VCaP (cell line): ENCODE measurements at regions not wholly inside any gene's neighbourhood (a gene's known extent, or its start where the extent isn't known, plus 50 kb on each side); places are given as distances from the start of the nearest gene placed in this dataset.

ENCODE experiments used
- H3K27ac ChIP-seq: fragments of 450-650 bp; 2 replicates; pipeline ENCODE4 v1.5.1; 2017
- CTCF ChIP-seq: fragments of 450-650 bp; conservative IDR thresholded peaks from 2 replicates; pipeline ENCODE4 v1.5.1; 2017; ENCODE audit warnings: mild to moderate bottlenecking, moderate library complexity

GRCh38 chr2:142222715-142223114 is 91.9 kb upstream of the LRP1B start:
- no peak for TF ChIP-seq CTCF
- H3K27ac ChIP-seq: no peak overlapping the region

GRCh38 chr2:142220901-142221300 is 90.1 kb upstream of the LRP1B start:
- TF ChIP-seq CTCF: no peak

GRCh38 chr2:142220239-142220638 is 89.4 kb upstream of the LRP1B start:
- H3K27ac ChIP-seq: no peak overlapping the region
- TF ChIP-seq CTCF: no peak

More at GRCh38 chr2:142220901-142221300, 90.1 kb upstream of the LRP1B start:
- H3K27ac ChIP-seq: no peak overlapping the region

GRCh38 chr2:142218471-142218870 is 87.7 kb upstream of the LRP1B start:
- H3K27ac ChIP-seq: no peak overlapping the region
- no peak for TF ChIP-seq CTCF

DNA sequence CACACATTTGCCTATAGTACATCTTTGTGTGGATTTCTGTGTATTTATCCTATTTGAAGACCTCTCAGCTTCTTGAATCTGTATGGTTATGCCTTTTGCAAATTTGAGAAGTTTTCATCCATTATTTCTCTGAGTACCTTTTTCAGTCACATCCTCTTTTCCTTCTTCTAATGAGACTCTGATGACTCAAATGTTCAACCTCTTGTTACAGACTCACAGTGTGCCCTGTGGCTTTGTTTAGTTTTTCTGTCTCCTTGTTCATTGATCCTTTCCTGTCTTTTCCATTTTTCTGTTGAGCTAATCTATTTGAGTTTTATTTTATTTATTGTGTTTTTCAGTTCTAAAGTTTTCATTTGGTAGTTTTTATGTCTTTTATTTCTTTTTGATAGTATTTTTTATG is 87.0 kb upstream of the LRP1B start:
- TF ChIP-seq CTCF: no peak
- no peak overlapping the region for H3K27ac ChIP-seq

GRCh38 chr2:142200062-142200461 is 69.2 kb upstream of the LRP1B start:
- TF ChIP-seq CTCF: no peak
- H3K27ac ChIP-seq: no peak overlapping the region

DNA sequence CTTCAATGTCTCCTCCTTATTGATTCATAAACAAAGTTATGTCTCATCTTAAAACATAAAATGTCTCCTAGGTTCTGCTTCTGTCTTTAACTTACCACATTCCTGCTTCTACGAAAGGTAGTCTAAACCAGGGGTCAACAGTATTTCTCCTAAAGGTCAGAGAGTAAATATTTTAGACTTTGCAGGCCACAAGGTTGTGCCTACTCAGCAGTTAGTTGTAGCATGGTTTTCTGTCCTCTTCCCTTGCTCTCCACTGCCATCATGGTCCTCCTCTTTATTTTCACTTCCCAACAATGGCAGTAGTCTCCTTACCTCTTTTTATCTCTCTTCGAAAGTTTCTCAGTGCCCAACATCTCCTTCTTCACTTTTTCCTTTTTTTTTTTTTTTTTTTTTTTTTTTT is 68.3 kb upstream of the LRP1B start:
- H3K27ac ChIP-seq: no peak overlapping the region
- no peak for TF ChIP-seq CTCF

DNA sequence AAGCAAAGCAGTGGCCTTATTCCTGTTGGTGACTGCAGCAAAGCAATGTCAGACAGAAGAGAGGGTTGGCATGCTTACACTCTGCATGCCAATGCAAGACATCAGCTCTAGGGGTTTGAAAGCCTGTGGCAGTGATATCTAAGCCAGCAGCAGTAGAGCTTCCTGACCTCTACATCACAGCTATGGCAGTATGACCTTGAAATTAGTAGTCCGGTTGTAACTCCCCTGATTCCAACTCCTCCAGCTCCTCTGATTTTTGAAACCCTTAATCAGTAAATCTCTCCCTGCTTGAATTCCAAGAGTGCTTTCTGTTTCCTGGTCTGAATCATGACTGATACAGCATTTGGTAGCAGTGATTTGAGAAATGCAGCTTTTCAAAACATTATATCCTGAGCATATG is 60.0 kb upstream of the LRP1B start:
- no peak for TF ChIP-seq CTCF
- H3K27ac ChIP-seq: no peak overlapping the region
